ENCODE measurements at regions not wholly inside any gene's neighbourhood (a gene's known extent, or its start where the extent isn't known, plus 50 kb on each side); places are given as distances from the start of the nearest gene placed in this dataset.
A peak's percentile ranks its signal among the peaks of the same experiment; 100 is the strongest.
"Not testable (repeated sequence)": the region's sequence is repeated elsewhere in the genome, so short reads cannot be mapped to it uniquely, and the experiment has no call there.

GRCh38 chr9:10835791-10836463 lies 223.1 kb upstream of the PTPRD start:
- no peak for DNase-seq (ENCODE audit: low read depth)

GRCh38 chr9:10843151-10843550 lies 230.3 kb upstream of the PTPRD start:
- DNase-seq (ENCODE audit: low read depth), result peak; percentile 3

- peak; percentile 31 for DNase-seq (ENCODE audit: low read depth)
Measured at GRCh38 chr9:10855847-10856246, 243.0 kb upstream of the PTPRD start.

- DNase-seq (ENCODE audit: low read depth), result no peak
Measured at GRCh38 chr9:10858817-10859216, 246.0 kb upstream of the PTPRD start.

- DNase-seq (ENCODE audit: low read depth), result no peak
Measured at GRCh38 chr9:10863476-10863875, 250.7 kb upstream of the PTPRD start.

- no peak for DNase-seq (ENCODE audit: low read depth)
Measured at GRCh38 chr9:10867194-10867593, 254.4 kb upstream of the PTPRD start.

- no peak for DNase-seq (ENCODE audit: low read depth)
Measured at GRCh38 chr9:10869687-10870086, 256.9 kb upstream of the PTPRD start.

- no peak for DNase-seq (ENCODE audit: low read depth)
Measured at GRCh38 chr9:10873999-10874398, 261.2 kb upstream of the PTPRD start.

- DNase-seq (ENCODE audit: low read depth), result peak; percentile 80
Measured at GRCh38 chr9:10875752-10876151, 262.9 kb upstream of the PTPRD start.

- DNase-seq (ENCODE audit: low read depth), result peak; percentile 31
Measured at GRCh38 chr9:10876333-10876732, 263.5 kb upstream of the PTPRD start.

- DNase-seq (ENCODE audit: low read depth), result not testable (repeated sequence)
Measured at GRCh38 chr9:10890266-10890665, 277.5 kb upstream of the PTPRD start.

- DNase-seq (ENCODE audit: low read depth), result no peak
Measured at GRCh38 chr9:10899509-10899908, 286.7 kb upstream of the PTPRD start.

GRCh38 chr9:10903969-10904368 lies 291.2 kb upstream of the PTPRD start:
- DNase-seq (ENCODE audit: low read depth), result no peak

- no peak for DNase-seq (ENCODE audit: low read depth)
Measured at GRCh38 chr9:10910779-10911178, 298.0 kb upstream of the PTPRD start.

GRCh38 chr9:10911373-10911772 lies 298.6 kb upstream of the PTPRD start:
- DNase-seq (ENCODE audit: low read depth), result no peak

- no peak for DNase-seq (ENCODE audit: low read depth)
Measured at GRCh38 chr9:10917001-10917400, 304.2 kb upstream of the PTPRD start.

- DNase-seq (ENCODE audit: low read depth), result no peak
Measured at GRCh38 chr9:10921671-10922070, 308.9 kb upstream of the PTPRD start.

- no peak for DNase-seq (ENCODE audit: low read depth)
Measured at GRCh38 chr9:10925896-10926295, 313.1 kb upstream of the PTPRD start.

GRCh38 chr9:10928372-10928771 lies 315.6 kb upstream of the PTPRD start:
- no peak for DNase-seq (ENCODE audit: low read depth)

- no peak for DNase-seq (ENCODE audit: low read depth)
Measured at GRCh38 chr9:10930081-10930480, 317.3 kb upstream of the PTPRD start.

- DNase-seq (ENCODE audit: low read depth), result peak; percentile 25
Measured at GRCh38 chr9:10946676-10947410, 334.0 kb upstream of the PTPRD start.

- DNase-seq (ENCODE audit: low read depth), result no peak
Measured at GRCh38 chr9:10957878-10958277, 345.1 kb upstream of the PTPRD start.

GRCh38 chr9:10961883-10962282 lies 349.1 kb upstream of the PTPRD start:
- DNase-seq (ENCODE audit: low read depth), result no peak

All from HT1080 (cell line).